ENCODE measurements at regions not wholly inside any gene's neighbourhood (a gene's known extent, or its start where the extent isn't known, plus 50 kb on each side); places are given as distances from the start of the nearest gene placed in this dataset.
"Not testable (repeated sequence)": the region's sequence is repeated elsewhere in the genome, so short reads cannot be mapped to it uniquely, and the experiment has no call there.

DNA sequence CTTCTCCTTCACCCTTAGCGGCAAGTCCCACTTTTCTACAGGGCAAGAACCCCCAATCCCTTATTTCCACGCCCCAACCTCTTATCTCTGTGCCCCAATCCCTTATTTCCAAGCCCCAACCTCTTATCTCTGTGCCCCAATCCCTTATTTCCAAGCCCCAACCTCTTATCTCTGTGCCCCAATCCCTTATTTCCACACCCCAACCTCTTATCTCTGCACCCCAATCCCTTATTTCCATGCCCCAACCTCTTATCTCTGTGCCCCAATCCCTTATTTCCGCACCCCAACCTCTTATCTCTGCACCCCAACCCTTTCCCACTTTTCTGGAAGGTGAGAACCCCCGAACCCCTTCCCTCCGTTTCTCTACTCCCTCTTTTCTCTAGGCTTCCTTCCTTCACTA lies 116.1 kb upstream of the GJE1 start:
- not testable (repeated sequence) for DNase-seq

DNA sequence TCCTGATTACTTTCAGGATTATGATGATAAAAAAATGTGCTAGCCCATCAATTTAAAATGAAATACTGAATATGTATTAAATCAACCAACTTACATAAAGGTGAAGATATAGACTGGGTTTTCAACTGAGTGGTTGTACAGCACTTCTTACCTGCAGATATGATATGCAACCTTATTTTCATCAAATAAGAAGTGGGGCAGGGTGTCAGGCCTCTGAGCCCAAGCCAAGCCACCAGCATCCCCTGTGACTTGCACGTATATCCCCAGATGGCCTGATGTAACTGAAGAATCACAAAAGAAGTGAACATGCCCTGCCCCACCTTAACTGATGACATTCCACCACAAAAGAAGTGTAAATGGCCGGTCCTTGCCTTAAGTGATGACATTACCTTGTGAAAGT lies 117.3 kb upstream of the GJE1 start:
- not testable (repeated sequence) for DNase-seq

DNA sequence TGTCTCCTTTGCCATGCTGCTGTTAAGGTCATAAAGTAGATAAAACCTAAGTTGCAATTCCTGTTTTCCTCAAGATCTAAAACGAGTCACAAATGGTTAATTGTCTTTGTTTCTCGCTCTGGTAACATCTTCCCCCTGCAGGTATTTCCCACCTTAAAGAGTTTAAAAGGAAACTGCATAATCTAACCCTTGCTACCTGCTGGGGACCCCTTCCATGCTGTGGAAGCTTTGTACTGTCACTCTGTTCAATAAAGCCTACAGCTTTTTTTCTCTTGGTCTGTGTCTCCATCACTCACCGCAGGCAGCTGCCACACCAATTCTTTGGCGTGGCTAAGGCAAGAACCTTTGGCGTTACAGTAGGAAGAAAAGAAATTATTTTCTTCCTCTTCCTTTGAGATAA lies 117.7 kb upstream of the GJE1 start:
- DNase-seq: no peak

DNA sequence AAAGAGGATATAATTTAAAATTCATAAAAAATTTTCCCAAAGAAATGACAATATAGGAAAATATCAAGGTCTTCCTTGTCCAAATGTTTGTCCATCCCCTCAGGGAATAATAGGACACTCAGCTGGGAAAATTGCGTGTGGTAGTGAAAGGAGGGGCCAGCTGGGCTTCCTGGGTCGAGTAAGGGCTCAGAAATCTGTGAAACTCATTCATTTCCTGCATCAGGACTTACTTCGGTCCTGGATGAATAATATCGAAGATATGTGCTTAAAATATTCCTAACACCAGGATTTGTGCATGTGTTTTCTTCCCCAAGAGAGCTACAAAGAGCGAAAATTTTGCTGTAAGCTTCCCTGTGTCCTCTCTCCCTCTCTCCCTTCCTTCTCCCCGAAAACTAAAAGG lies 118.2 kb upstream of the GJE1 start:
- no peak for DNase-seq

DNA sequence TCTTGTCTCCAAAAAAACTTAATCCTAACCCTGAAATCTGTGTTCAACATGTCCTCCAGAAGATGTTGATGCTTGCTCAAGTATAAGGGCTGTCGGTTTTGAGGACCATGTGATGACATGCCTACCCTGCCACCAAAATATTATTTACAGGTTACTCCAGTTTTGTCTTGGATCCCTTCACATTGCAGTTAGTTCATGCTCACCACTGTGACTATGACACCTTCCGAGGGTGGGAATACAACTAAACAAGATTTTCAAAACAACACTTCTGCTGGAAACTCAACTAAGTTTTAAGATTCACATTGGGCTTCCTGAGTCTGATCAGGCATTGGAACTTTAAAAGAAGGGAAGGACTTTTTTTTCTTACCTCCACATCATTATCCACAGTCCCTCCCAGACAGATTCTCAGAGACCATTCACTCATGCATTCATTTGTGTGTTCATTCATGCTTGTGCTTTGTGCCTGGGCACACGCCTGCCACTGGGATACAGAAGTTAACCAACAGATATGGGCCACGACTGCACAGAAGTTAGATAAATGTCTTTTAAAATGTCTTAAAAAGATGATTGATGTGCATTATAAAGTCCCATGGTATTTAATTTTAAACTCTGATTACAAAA lies 118.7 kb upstream of the GJE1 start:
- no peak for DNase-seq

DNA sequence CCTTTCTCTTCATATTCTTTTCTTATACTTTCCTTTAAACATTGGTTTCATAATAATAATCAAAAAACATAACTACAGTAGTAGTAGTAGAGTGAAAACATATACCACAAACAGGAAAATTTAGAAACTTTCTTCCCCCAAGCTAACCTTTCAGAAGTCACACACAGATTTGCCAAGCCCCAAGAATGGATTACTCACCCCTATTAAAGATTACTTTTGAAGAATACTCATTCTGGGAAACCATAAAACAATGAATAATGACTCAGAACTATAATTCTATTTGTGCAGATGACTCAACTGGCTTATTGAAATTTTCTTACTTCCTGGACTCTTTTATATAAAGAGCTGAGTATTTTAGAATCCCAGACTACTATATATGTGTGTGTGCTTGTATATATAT lies 119.4 kb upstream of the GJE1 start:
- DNase-seq: no peak

DNA sequence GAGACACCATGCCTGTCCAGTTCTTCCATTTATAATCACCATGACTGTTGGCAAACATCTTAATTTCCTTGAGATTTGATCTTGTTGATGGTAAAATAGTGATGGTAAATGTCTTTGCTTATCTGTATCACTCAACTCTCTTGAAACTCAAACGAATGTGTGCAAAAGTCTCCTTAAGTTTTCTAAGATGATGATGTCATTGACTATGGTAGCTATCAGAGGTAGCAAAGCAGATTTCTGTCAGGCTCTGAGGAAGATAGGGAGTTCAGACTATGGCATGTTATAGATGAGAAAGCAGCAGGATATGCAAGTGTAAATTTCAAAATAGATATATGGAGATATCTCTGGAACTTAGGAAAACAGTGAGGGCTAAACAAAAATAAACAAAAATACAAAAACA lies 121.0 kb upstream of the GJE1 start:
- no peak for DNase-seq

DNA sequence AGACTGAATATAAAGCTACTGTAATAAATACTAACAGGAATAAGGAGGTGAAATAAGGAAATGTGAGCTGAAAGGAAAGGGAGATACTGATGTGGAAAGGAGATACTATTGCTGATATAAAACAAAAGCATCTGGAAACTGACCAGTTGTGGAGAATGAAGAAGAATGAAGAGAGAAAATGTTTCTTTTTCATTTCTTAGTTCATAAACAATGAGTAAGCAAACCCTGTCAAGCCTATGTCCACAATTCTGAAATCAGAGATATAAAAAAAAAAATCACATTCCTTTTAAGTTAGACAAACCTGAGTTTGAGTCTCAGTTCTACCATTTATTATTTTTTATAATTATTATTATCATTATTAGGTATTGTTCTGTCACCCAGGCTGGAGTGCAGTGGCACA lies 121.6 kb upstream of the GJE1 start:
- DNase-seq: no peak

DNA sequence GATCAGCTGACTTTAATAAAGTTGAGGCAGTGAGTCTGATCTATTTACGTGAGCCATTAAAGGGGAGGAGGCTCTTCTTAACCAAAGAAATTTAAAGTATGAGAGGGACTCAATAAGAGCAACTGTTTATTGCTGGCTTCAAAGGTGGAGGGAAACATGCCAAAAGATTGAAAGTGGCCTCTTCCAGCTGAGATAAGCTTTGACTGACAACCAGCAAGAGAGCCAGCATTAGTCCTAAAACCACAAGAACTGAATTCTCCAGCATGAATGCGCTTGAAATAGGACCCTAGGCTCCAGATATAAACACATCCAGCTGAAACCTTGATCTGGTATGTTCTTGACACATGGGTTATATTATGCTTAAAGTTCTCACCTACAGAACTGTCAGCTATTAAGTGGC lies 123.1 kb upstream of the GJE1 start:
- no peak for DNase-seq

DNA sequence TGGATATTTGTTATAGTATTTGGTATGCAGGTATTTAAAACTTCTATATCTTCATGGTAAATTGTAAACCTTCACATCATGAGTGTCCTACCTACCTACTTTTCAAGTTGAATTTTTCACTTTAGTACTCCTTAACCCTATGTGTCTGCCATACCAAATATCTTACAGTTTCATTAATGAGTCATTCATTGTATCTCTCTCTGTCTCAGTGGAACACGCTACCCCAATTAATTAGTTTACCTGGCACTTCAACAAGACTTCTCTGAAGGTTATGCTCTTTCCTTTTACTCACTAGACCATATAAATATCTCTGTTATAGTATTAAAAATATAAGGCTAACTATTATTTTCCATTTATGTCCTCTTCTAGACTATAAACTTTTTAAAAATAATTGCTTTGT lies 123.9 kb upstream of the GJE1 start:
- DNase-seq: no peak

DNA sequence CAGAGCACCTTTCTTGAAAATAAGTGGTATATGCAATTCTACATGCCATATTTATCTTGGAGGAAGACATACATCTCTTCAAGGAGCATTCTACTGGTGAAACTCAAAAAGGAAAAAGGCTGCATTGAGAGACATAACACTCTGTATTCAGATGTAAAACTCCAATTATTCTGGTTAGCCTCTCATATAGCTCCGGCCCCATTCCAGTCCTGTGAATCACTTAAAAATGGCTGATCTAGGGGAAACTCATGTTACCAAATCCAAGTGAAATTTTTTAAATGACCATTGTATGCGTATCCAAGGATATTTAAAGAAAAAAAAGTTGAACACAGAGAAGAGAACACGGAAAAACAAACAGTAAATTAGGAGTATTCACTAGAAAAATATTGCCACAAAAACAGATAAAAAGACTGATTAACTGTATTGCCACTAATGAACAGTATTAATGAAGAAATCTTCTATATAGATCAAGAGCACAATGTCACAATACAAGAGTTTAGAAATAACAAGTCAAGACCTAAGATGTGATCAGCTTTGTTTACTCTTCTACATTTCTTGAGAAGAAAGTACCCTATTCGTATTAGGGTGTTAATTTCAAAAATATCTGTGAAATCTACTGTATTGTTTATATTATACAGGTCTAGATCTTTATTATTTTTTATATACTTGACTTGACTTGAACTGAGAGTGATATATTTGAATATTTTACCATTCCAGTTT lies 124.5 kb upstream of the GJE1 start:
- DNase-seq: no peak

DNA sequence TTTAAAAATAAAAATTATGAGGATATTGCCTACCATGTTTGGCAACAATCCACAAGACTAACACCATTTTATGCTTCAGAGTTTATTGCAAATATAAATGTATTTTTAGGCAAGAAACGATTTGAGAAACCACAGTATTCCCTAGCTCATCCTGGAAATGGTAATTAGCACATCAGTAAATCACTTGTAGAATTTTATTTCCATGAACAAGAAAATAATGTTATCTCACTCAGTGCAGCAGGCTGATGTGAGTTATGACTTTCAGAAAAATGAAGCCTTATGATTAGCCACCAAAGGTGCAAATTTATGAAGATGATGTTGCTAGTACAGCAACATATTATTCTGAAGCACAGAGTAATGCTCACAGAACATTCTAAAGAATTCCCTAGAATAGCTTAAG lies 127.7 kb upstream of the GJE1 start:
- DNase-seq: no peak

DNA sequence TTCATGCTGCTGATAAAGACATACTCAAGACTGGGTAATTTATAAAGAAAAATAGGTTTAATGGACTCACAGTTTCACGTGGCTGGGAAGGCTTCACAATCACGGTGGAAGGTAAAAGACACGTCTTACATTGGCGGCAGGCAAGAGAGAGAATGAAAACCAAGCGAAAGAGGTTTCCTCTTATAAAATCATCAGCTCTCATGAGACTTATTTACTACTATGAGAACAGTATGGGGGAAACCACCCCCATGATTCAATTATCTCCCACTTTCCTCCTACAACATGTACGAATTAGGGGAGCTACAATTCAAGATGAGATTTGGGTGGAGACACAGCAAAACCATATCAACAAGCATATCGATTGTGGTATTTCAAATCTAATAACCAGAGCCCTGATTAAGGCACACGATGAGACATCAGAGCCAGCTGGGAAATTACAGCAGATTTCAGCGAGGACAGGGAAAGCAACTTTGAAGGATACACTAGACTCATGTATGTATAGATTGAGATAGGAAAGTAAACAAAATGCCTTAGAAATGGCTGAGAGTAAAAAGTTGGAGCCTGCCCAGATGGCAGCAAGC lies 129.8 kb upstream of the GJE1 start:
- no peak for DNase-seq

DNA sequence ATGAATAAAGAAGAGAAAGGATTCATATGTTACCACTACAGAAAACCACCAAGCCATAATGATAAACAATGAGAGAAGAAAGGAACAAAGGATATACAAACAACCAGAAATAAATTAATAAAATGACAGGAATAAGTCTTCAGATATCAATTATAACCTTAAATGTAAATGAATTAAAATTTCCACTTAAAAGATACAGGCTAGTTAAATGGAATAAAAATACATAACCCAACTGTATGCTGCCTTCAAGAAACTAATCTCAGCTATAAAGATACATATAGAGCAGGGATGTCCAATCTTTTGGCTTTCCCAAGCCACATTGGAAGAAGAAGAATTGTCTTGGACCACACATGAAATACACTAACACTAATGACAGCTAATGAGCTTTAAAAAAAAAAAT lies 135.9 kb upstream of the GJE1 start:
- DNase-seq: no peak

DNA sequence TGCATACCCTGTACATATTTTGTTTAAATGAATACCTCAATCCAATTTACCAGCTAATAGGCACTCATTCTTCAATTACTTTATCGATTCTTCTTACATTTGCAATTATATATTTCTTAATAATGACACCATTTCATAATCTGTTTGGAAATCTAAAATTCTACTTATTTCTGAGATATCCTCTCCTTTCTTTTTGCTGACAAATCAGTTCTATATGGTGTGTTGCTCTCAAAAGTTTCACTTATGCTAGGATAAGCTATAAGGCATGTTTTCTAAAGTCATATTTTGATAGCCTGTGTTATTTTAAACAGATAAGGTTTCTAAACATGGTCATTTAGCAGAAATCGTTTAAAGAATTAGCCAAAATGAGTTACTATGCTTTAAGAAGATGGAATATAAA lies 140.6 kb upstream of the GJE1 start:
- no peak for DNase-seq

DNA sequence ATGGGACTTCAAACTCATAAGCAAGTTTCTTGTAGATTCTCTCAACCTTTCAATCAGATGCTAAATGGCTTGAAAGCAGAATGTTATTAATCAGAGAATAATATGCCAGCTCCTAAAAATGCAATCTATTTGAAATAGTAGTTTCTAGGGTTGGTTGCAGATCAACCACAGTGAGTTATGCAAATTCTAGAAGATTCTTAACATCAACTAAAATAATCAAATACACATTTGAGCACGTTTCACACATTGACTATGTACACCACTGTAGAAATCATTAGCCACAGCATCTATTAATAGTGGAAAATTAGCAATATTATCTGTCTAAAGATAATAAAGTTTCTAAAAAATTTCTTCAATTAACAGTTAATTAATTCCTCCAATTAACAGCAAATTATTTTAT lies 141.9 kb upstream of the GJE1 start:
- no peak for DNase-seq

DNA sequence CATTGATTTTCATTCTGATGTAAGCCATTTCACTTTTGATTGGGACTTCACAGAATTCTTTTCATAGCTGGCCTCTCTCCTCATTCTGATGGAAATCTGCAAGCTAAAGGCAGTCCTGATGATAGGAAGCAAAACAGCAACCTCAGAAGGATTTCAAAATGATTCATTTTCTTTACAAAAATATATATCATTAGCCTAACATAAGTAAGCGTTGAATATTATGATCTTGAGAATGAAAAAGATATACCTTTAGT lies 143.1 kb upstream of the GJE1 start:
- no peak for DNase-seq

DNA sequence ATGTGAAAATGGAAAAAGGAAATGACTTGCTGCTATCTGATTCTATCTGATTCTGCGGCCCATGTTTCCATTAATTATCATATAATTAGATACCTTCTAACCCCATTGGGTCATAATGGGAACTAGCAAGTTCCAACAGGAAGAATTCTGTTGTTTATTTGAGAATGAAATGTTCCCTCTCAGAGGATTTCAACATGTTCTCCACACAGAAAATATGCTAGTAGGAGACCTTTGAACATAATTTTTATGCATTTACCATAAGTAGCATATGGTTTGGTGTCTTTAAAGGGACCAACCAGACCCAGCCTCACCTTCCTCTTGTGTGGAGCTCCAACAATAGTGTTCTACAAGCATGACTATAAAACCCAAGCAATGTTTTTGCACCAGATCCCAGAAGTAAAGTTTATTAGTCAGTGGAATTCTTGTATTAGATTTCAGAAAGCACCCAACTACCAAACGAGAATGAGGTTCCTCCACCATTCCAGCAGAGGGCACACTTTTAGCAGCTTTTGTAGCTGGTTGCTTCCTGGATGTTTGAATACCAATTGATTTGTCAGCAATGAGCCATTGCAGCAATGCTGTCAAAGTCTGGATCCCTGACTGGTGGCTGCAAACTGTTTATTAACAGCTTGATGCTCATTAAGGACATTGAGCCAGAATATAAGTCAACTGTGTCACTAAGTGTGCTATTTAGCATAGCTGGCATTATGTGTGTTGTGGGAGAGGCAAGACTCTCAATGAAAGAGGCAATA lies 143.6 kb upstream of the GJE1 start:
- DNase-seq: peak; percentile 18 to 67

DNA sequence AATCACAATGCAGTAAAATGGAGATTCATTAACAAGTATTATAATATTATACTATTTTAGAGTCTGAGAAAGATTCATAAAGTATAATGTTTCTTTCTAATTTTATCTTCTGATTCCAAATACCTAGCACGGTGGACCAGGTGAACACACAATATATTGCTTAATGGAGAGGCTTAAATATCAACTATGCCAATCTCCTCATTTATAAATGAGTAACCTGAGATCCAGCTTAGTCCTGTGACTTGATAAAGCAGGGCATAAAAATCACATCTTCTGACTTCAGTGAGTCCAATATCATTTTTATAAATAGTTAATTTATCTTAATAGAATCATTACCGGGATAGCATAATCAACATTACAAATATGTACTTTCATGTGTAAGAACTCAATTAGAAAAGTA lies 144.4 kb upstream of the GJE1 start:
- no peak for DNase-seq

DNA sequence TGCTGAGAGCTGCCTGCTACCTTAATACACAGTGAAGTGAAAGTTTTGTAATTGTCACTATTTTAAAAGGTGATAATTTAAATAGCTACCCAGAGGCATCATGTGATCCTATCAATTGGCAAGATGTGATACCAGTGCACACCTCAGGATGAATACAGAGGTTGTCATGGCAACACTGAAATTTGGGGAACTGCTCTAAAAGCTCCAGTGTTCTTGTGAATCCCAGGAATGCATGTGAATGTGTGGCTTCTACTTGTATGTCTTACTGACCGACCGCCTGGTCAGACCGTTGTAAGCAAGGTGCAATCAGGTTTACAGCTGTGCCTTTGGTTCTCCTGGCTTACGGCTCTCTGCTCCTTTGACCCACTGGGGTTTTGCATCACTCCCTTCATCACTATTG lies 146.3 kb upstream of the GJE1 start:
- DNase-seq: no peak

DNA sequence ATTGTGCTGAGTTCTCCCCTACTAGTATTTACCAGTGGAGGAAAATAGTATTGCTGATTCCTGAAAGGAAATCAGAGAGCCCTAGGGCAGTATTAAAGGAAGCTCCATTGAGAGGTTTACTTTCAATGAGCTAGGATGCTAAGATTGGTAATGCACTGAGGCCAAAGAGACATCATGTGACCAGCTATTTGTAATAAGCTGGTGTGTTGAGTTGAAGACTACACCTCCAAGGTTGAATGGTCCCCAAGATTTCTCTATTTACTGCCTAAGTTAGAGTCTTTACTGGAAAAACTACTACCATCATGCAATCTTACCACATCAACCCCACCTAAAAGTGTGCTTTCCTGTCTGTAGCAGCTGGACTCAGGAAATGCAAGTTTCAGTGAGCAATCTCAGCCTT lies 151.5 kb upstream of the GJE1 start:
- DNase-seq: no peak

DNA sequence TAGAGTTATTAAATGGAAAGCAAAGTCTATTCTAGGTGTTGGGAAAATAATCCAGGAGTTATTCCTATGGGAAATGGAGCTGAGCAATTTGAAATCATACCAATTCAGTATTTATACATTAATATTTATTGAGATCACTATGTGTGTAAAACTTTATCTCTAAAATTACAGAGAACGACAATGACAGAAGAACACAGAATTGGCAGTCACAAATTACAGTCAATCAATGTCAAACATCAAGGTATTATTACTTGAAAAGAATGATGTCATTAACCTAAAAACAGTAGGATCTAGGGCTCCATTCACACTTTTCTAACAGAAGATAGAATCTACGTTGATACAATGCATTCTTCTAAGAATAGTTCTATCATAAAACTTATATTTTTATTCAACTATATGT lies 154.9 kb upstream of the GJE1 start:
- DNase-seq: no peak

DNA sequence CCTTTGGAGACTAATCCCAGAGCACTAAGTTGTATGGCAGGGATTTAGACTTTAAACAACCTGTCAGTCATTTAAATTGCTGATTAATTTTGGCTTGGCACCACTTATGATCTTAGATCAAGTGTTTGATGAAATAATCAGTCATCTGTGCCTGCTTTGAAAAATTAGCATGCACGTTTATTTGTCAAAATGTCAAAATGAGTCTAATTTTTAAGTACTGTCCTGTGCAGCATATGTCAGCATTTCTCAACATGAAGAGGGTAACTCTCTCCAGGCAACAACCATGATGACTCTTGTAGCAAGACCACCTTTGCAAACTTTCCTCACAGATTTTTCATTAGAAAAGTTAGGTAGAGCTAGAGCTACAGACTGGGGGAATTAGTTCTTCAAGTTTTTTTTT lies 155.7 kb upstream of the GJE1 start:
- no peak for DNase-seq

DNA sequence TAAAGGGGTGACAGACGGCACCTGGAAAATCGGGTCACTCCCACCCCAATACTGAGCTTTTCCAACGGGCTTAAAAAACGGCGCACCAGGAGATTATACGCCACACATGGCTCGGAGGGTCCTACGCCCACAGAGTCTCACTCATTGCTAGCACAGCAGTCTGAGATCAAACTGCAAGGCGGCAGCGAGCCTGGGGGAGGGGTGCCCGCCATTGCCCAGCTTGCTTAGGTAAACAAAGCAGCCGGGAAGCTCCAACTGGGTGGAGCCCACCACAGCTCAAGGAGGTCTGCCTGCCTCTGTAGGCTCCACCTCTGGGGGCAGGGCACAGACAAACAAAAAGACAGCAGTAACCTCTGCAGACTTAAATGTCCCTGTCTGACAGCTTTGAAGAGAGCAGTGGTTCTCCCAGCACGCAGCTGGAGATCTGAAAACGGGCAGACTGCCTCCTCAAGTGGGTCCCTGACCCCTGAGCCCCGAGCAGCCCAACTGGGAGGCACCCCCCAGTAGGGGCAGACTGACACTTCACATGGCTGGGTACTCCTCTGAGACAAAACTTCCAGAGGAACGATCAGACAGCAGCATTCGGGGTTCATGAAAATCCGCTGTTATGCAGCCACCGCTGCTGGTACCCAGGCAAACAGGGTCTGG lies 162.8 kb upstream of the GJE1 start:
- DNase-seq: peak; percentile 2 to 29

Measured in NCI-H526 (cell line).